GM21515 (cell line): ENCODE measurements at regions not wholly inside any gene's neighbourhood (a gene's known extent, or its start where the extent isn't known, plus 50 kb on each side); places are given as distances from the start of the nearest gene placed in this dataset.

Source experiments
- ATAC-seq: cut with Tn5 transposase; IDR thresholded peaks from one replicate; pipeline ENCODE4 v1.9.1; 2021; ENCODE audit not compliant: unreplicated experiment

GRCh38 chr5:112112346-112112745 is 306.7 kb downstream of the EPB41L4A start:
- no peak for ATAC-seq

DNA sequence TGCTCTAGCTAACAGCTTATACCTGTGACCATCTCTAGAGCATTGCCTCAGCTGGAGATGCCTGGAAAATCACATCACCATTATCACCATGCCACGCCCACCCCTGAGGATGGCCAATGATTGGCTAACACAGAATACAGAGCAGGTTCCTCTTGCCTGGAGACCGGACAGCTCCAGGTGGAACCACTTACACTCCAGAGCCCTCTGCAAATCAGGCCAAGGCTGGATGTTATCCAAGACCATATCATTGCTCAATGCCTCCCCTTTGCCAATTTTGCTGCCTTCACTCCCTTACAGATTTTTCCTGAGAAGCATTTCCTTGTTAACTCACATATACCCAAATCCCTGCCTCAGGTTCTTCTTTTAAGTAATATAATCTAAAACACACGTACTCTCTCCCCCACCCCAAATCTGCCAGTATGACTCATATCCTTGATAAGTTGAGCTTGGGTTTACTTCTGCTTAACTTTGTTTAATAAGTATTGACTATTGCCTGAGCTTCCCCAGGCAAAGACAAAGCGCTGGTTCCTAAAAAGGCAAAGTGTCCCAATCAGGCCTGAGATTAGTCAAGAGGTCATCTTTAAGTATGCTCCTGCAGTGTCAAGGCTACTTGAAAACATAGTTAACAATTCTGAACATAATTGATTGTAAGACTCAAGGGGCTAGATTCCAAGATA is 309.6 kb downstream of the EPB41L4A start:
- no peak for ATAC-seq

- no peak for ATAC-seq
These were observed 312.2 kb downstream of the EPB41L4A start for GRCh38 chr5:112106878-112107277.

DNA sequence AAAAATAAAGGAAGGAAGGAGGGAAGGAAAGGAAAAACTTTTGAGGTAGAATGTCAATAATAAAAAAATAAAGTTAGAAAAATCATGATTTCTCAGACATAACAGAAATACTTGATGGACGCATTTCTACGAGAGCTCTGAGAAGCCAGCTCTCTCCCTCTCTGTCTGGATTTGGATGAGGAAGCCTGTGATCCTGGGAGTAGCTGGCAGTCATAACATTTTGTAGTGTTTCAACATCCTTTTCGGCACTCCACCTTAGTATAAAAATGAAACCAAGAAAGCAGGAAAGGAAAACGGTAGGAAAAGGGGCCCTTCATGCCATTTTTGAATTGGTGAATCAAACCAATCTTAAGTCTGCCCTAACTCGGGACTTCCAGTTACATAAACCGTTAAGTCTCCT is 321.3 kb downstream of the EPB41L4A start:
- ATAC-seq: no peak

- ATAC-seq: no peak
These were observed 330.2 kb upstream of the NREP start for GRCh38 chr5:112087222-112087621.

DNA sequence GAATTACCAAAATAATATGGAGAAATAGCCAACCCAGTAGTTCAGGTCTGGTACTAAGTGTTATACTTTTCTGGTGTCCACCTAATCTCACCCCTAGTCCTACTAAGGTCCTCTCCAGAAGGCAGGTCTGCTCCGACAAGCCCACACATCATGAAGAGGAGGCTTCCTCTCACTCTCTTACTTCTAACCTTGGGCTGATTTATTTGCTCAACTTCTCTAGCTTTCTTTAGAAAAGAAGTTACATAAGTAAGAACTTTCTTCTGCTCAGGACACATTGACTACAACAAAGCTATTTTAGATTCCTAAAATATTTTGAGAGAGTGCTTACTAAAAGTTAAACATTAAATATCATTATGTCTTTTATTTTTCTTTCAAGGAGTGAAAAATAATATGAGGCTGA is 329.7 kb upstream of the NREP start:
- ATAC-seq: no peak

DNA sequence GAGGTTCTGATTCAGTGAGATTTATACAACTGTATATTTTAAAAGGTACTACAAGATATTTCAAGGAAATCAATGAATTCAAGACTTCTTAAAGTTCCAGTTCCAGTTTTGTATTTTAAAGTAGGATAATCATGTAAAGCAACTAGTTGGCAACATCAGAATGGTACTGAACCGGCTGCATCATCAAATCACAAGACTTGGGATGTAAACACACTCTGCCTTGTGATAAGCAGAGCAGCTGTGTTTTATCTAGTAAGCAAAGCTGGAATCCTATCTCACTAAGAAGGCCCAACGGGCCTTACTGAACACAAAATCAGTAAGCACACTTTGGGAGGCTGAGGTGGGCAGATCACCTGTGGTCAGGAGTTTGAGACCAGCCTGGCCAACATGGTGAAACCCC is 327.2 kb upstream of the NREP start:
- ATAC-seq: no peak

DNA sequence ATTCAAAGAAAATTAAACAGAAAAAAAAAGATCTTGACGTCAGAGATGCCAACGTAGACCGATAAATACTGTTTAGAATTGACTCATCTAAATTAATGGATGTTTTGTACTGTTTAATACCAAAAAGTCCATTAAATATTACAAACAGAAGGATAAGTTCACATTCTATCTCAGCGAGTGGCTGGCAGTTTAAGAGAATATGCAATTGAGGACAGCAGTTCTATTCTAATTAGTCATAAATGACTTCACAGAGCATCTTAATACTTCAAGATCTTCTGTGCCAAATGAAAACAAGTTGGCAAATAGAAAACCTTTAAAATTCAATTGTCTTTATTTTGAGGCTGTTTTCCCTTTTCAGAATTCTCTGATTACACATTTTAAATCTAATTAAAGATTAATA is 326.6 kb upstream of the NREP start:
- ATAC-seq: no peak

GRCh38 chr5:112077180-112077579 is 320.2 kb upstream of the NREP start:
- peak; percentile 82 for ATAC-seq

- ATAC-seq: no peak
These were observed 313.0 kb upstream of the NREP start for GRCh38 chr5:112070022-112070421.

- no peak for ATAC-seq
These were observed 312.3 kb upstream of the NREP start for GRCh38 chr5:112069329-112069728.

DNA sequence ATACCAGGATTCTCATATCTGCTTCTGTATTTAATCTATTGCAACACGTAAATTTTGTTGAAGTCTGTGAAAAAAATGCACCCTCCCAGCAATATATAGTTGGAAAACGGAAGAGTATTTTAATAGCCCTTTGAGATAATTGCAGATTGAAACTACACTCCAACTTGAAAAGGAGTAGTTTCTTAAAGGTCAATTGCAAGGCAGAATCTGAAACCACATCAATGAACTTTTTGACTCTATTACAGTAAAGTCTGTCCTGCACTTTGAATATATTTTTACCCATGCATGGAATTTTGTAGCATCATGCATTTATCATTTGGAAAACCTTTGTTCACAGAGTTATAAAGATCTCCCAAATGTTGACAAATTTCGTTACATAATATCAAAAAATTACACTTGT is 311.6 kb upstream of the NREP start:
- no peak for ATAC-seq

GRCh38 chr5:112065781-112066180 is 308.8 kb upstream of the NREP start:
- ATAC-seq: no peak

DNA sequence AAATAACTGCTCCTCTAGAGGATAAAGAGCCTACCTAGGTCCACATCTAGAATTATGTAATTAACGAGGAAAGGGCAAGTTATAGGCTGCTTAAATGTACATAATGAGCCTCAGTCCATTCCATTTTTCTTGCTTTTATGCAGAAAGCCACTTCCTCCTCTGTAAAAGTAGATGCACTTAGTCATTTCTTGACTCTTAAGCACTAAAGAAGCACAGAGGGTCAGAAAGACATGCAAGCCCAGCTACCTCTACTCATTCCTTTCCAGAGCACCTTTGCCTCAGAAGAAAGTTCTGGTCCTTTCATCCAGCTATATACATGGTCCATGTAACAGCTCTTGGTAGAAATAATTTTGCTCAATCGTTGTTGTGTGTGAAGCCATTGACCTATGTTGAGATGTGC is 308.0 kb upstream of the NREP start:
- no peak for ATAC-seq

- no peak for ATAC-seq
These were observed 307.3 kb upstream of the NREP start for GRCh38 chr5:112064271-112064701.

DNA sequence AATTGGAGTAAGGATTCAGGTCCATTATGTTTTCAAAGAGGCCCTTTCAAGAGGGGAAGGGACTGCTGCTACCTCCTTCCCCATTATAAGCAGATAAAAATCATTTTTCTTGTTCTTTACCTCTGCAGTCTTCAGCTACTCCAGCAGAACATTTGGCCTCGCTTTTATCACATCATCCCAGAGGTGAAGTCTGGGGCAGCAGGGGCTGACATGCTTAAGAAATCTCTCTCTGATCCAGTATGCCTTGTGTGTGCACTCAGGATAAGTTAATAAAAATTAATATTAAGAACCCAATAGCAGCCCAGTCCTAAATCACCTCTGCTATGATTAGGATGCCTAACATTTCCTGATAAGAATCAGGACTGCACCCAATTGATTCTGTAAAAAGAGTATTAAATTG is 306.9 kb upstream of the NREP start:
- ATAC-seq: no peak

GRCh38 chr5:112063191-112063590 is 306.2 kb upstream of the NREP start:
- ATAC-seq: no peak

- no peak for ATAC-seq
These were observed 305.2 kb upstream of the NREP start for GRCh38 chr5:112062181-112062580.

GRCh38 chr5:112061666-112062065 is 304.7 kb upstream of the NREP start:
- ATAC-seq: no peak

DNA sequence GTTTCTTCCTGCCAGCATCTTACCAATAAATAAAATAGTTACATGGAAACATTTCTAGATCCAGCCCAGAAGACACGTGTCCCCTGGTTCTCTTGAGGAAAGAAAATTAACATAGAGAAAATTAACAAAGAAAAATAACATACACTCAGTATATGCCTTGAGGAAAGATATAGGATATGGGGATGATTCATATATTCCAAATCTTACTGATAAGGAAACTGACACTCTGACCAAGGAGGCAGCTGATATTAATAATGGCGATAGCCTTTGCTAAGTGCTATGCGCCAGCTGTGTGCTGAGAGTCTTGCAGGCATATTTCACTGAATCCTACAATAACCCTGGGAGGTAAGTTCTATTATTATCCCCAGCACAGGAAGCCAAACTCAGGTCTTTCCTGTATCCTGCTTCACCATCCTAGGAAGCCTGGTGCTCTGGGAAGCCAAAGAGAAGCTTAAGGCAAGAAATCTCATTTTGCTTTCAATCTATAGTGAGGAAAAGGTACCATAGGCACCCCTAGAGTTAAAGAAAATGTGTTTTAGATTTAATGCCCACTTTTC is 302.7 kb upstream of the NREP start:
- ATAC-seq: no peak

- ATAC-seq: no peak
These were observed 292.7 kb upstream of the NREP start for GRCh38 chr5:112049738-112050137.

GRCh38 chr5:112036206-112036605 is 279.2 kb upstream of the NREP start:
- ATAC-seq: no peak

DNA sequence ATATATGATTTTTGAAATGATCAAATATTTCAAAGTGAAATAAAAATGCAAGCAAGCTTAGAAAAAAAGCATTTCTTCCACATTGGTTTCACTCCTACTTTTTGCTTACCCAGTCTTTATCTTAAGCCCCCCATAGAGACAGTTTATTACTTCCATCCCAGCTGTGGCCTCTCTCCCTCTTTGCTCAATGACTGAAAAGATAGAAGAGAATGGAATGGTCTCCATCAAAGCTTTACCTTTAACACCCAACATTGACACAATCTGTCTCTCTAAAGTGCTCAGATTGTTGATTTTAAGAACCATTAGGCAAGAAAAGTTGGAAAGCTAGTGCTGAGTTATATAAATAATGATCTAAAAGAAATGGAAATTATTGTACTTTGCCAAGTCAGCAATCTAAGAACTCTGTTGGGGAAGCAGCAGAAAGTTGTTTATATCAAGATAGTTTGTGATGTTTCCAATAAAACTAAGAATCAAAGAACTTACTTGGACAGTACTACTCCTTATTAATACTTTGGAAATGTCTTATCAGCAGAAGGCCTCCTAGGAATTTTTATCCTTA is 277.5 kb upstream of the NREP start:
- ATAC-seq: no peak
